CD4-positive, alpha-beta T cell treated with Interleukin-6 at 100 ng/mL for 8 hours (primary cell): ENCODE measurements at regions not wholly inside any gene's neighbourhood (a gene's known extent, or its start where the extent isn't known, plus 50 kb on each side); places are given as distances from the start of the nearest gene placed in this dataset.
"Not testable (repeated sequence)": the region's sequence is repeated elsewhere in the genome, so short reads cannot be mapped to it uniquely, and the experiment has no call there.

Source experiments
- DNase-seq: peaks from one replicate; pipeline ENCODE4 v3.0.0-alpha.2; 2020; ENCODE audit warnings: mixed read lengths, low spot score

DNA sequence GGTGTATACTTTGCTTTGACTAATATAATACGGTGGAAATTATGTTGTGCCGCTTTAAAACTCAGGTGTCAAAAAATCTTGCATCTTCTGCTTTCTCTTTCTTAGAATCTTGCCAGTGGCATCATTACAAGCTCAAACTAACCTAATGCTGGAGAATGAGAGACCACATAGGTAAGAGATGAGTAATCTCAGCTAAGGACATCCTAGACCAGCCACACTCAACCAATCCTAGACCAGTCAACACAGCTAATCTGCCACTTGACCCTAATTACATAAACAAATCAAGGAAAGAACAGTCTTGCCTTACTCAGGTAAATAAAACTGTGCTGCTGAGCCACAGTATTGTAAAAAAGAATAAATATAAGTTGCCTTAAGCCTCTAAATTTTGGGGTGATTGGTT lies 1323.9 kb upstream of the SPRY2 start:
- DNase-seq = no peak

DNA sequence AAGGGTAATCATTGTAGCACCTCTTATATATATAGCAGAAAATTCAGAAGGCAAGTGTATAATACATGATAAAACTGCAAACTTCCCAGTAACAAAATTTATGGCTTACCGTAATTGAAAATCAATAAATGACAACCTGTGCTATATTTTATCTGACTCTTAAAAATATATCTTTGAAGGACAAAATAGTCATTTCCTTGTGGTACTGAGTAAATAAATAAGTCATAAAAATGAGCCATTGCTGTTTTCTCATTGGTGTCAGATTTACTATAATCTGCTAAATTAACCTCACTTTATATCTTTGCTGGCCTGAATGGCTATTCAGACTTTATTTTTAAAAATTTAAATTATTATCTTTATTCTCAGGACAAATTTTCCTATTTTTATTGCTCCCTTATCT lies 1319.1 kb upstream of the SPRY2 start:
- DNase-seq = no peak

DNA sequence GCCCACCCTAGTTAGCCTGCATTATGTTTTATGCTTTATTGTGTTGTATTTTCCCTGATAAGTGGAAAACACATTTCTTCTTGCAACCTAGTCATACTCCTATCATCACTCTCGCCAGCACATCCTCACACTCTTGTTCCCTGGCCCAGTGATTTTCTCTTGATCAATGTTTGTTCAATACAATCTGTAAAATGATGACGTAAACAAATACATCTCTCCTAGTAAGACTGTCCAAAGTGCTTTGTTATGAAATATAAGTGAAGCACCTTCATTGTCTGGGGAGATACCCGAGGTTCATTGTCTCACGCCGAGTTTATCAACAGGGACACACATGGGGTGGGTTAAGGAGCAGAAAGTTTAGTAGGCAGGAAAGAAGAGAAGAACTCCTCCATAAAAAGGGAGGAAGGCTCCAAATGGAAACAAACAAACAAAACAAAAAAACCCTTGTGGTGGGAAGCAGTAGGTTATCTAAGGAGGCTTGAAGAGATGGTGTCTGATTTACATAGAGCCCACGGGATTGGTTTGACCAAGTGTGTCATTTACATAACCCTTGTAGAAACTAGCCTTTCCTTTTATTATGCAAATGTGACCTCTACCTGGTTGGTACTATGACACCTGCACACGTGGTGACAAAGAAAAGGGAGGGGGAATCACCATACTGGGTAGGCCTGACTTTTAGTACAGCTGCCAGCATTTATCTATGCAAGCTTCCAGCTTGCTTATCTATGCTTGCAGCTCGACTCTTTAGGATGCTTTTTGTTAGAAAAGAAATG lies 1317.9 kb upstream of the SPRY2 start:
- no peak for DNase-seq

DNA sequence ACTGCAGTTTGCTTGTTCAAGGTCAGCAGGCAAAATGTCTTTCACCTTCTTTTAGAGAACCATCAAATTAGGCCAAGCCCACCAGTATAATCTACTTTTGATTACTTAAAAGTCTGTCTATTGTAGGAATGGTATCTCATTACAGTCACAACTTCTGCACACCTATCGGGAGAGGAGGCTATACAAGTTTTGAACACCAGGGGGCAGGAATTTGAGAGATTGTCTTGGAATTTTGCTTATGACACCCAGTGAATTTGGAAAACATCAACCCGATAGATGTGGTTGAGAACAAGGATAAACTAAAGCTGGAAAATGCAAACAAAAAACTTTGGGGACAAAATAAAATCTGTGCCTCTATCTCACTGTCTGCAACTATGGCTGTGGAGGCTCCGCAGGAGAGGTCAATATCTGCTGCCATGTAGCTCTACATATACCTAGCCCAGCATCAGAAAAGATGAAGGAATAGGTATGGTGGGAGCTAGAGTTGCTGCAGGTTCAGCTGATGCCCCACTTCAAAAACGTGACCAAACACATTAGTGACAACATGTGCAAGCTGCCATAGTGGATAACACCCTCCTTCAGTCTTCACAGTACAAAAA lies 1299.2 kb upstream of the SPRY2 start:
- DNase-seq = no peak

DNA sequence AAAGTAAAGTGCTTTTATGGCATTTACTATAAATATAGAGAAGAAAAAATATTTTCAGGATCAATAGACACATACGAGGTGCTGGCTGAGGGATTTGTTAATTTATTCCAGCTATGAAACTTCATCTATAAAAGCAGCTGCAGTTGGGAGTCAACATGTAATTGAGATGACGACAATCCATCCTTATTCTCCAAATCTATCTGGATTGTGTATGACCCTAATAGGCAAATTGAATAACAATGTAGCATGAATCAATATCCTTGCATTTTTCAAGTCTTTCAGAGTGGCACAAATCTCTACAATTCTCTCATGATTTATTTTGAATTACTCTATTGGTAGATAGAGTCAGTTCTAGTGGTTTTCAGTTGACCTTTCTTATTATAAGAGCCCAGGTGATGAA lies 1296.5 kb upstream of the SPRY2 start:
- DNase-seq = no peak

DNA sequence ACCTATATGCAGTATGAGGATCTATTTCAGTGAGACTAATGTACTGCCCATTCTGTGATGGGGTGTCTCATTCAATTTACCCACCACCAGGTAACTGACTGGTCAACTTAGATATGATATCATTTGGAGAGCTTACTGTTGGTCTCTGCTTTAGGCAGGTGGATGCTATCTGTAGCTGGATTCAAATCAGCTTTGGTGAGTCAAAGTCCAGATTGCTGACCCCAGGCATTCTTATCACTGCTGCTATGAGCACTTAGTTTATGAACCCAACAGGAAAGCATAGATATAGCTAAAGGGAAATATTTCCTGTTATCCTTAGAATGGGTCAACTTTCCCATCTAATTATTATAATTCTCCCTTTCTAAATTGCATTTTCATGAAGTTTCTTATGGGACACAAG lies 1295.2 kb upstream of the SPRY2 start:
- no peak for DNase-seq

DNA sequence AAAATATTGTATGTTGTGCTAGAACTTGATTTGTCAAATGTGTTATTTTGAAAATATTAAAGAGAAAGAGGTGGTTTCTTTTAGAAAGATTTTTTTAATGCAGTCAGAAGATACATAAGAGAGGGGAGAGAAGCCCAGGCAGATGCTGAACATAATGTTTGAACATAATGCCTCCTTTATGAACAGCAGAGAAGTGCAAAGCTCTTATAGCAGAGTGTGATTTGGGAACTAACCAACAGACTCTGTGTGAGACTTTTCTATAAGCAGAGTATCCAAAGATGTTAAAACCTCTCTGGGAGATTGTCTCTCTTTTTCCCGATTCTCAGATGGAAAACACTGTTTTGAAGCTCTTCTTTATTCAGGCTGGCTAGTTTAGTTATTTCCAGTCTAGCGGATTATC lies 1274.1 kb upstream of the SPRY2 start:
- DNase-seq = no peak

DNA sequence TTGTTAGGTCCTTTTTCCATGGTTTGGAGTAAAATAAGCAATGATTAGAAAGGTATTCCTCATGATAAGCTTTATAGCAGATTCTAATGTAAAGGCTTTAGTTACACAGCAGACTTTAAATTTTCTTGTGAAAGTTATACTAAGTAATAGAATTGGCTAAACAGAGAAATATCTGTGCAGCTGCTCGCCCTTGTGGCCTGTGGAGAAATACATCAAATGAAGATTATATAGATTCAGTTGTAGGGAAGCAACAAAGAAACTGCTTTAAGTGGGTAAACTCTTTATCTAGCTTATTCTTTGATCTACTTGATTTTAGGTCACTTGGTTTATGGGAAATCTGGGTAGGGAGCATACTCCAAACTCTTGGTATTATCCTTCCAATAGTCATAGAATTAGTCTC lies 1269.7 kb upstream of the SPRY2 start:
- DNase-seq = no peak

DNA sequence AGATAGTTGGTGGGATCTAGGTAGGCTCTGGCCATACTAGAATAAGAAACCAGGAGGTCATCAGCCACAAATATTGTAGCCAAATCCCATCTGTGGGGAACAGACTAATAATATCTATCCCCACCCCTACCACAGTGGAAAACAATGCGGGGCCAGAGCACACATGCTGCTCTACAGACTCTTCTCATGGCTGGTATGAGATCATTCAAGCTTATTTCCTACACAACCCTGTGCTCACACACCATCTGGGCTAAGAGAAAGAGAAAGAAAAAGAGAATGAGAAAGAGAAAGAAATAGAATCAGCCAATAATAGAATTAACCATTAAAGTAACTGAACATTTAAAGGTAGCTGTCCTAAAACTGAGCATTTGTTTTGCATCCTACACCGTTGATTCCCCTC lies 1268.4 kb upstream of the SPRY2 start:
- DNase-seq = no peak

DNA sequence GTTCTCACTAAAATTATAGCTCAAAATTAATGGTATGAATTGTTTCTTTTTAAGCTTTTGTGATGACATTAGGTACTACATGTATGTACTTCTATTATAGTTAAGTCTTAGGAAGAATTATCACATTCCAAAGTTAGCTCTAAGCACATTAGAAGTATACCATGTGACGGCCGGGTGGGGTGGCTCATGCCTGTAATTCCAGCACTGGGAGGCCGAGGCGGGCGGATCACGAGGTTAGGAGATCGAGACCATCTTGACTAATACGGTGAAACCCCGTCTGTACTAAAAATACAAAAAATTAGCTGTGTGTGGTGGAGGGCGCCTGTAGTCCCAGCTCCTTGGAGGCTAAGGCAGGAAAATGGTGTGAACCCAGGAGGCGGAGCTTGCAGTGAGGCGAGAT lies 1265.1 kb upstream of the SPRY2 start:
- no peak for DNase-seq

DNA sequence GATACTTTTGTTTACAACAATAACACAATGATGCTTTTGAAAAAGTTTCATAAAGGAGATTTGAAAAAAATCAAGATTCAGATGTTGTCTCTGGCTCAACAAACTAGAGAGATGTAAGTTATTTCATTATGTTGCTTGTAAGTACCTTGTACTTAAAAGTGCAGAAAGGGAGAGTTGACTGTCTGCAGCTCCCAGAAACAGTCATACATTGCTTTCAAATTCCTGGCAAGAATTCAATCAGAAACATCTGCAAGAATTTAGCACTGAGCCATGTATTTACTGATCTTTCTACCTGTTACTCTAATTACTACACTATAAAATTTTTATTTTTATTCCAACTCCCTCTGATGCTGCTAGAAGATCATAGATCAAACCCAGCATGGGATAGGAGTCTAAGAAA lies 1261.3 kb upstream of the SPRY2 start:
- DNase-seq = no peak

DNA sequence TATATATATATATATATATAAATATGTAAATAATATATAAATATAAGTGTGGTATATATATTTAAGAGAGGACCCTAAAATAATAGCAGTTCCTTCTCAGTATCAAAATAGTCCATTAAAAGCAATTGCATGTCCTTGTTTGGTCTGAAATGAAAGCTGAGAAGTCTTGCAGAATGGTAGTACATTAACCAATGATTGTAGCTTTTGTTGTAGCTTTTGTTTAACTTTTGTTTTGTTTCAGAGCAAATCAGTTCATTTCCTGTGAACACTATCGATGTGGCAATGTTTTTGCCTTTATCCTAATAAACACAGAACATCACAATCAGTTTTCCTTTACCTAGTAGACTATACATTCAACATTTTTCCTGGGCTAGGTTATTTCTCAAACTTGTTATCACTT lies 1256.2 kb upstream of the SPRY2 start:
- DNase-seq = no peak

DNA sequence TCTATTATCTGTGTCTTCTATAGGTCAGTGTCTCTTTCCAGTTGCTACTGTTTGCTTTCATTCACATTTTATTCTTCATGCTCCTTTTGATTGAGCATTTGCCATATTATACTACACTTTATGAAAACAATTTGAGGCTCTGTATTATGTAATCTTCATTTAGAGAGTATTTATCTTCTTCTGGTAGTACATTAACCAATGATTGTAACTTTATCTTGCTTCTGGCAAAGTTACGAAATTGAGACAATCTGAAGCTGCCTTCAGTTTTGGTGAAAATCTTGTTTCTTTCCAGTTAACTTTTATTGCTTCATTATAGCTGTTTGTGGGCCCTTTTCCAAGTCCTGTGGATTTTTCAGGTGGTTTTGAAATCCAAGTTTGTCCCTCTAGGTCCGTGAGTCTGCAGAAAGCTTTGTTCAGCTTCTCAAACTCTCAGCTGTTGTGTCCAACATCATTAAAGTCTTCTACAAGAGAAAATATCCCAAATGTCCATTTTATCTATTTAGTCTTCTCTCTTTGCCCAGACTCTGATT lies 1255.4 kb upstream of the SPRY2 start:
- no peak for DNase-seq

DNA sequence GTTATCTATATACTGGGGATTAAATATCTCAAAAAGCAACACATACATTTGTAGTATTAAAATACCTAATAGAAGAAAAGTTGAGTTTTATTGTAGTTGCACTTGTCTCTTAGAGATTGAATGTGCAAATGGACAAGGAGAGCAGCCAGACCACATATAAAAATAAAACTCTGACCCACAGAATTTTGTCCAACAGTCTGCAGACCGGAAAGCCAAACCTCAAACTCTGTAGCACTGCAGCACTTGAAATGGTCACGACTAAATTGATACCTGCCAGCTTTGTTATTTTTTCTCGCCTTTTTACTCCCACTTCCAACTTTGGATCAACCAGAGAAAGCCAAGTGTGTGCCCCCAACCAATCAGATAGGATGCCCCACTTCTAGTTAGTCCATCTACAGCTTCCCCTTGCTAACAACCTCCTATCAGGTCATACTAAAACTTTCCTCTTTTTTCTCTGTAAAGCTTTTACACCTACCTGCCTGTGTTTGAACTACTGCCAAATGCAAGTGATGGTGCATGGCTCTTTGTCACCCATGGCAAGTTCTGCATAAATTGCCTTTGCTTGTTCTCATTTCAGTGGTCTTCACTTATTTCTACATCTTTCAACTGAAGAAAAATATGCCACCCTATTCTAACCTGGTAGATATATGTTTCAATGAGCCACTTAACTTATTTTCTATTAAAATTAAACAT lies 1250.7 kb upstream of the SPRY2 start:
- no peak for DNase-seq

DNA sequence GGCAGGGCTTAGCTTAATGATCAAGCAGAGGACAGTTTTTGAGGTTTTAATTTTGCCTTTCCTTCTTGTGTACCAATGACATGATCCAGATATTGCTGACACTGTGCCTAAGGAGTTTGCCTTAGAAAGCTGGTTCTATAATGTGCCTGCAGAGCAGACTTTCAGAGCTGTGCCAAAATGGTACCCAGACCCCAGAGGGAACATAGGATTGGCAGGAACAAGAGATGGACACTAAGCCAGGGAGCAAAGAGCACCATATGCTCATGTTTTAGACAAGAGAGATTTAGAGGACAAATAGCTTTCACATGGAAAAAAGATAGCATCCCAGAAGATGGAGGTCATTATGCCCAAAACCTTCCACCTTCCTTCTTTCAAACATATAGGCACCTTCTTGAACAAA lies 1241.5 kb upstream of the SPRY2 start:
- no peak for DNase-seq

DNA sequence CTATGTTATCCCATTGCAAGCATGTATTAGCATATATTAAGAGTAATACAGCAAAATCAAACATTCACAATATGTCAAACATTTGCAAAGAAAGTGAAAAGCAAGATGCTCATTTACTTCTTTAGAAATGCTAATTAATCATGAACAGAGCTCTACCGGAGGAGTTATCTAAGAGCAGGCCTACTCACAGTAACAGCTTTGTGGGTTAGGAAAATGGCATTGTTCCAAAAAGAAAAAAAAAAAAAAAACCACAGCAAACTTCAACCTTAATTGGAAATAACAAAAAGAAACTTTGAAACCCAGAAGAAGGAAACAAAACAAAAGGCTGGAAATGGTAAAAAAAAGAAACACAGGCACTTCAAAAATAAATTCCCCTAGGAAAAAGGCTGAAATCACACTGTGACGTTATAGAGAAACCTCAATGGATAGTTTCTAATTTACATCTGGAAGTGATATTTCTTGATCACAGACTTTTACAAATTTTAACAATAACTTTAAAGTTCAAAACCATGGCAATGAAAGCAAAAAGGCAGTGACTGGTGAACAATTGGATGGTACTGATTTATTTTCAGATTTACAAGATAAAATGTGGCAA lies 1236.8 kb upstream of the SPRY2 start:
- no peak for DNase-seq

DNA sequence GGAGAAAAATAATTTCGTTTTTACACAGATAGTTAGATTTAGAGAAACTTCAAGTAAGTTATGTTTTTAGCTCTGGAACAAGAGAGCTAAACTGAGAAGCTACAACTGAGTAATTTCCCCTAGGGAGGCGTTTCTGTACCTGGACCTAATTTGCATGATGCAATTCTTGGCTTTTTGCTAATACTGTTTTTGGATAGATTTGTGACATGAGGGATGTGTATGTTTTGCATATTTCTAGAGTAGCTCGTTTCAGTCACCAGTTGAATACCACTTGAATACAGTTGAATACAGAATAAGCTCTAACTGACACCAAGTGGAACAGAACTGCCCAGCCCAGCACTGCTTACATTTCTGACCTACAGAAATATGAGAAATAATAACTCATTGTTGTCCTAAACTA lies 1227.9 kb upstream of the SPRY2 start:
- no peak for DNase-seq

DNA sequence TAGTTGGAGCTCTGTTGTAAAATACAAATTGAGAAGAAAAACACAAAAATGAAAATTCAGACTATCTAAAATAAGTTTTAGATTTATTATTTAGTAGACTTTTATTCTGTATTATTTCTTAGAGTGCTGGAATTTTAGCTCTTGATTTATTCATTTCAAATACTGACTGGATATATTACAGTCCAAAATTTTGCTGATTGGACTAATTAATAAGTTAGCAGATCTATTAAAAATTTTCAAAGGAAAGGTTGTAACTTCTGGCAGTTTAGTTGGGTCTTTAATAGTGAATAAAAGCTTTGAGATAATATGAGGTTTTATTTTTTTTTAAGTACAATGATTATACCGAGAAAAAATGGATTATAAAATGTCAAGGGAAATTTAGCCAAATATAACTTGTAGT lies 1224.9 kb upstream of the SPRY2 start:
- DNase-seq = no peak

DNA sequence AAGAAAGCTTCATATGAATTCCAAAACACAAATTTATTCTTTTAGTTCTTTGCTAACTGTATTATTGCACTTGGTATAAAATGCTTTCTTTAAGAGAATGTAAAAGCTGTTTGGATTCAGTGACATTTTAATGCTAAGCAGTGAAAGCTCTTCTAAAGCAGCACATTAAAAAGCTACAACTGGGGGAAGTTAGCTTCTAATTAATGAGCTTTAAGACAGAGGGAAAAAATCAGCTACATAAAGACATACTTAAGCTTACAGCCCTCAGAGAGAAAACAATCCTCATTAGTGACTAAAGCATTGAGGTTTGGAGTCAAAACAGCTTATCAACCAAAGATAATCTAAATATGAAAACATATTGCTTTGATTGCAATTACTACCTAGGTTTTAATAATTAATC lies 1222.2 kb upstream of the SPRY2 start:
- DNase-seq = no peak

DNA sequence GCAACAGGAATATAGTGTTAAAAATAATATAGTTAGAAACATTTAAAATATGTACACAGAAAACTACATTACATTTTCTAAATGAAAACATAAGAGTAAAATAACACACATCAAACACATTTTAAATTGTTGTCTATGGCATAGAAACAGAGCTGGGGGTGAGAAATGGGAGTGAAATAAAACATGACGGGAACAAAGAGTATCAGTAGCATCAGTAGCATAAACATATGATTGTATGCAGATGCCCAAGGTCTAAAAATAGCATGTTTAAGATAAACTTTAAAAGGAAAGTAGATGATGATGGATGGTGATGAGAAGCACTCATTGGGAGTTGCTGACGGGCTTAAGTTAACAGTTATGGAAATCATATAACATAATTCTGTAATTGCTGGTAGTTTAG lies 1221.7 kb upstream of the SPRY2 start:
- DNase-seq = no peak

DNA sequence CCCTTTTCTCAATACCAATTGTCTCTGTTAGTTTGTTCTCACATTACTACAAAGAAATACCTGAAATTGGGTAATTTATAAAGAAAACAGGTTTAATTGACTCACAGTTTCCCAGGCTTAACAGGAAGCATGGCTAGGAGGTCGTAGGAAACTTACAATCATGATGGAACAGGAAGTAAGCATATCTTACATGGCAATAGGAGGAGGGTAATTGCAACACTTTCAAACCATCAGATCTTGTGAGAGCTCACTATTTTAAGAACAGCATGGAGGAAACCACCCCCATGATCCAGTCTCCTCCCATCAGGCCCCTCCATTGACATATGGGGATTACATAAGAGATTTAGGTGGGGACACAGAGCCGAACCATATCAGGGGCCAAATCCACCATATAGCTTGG lies 1210.1 kb upstream of the SPRY2 start:
- DNase-seq = no peak

DNA sequence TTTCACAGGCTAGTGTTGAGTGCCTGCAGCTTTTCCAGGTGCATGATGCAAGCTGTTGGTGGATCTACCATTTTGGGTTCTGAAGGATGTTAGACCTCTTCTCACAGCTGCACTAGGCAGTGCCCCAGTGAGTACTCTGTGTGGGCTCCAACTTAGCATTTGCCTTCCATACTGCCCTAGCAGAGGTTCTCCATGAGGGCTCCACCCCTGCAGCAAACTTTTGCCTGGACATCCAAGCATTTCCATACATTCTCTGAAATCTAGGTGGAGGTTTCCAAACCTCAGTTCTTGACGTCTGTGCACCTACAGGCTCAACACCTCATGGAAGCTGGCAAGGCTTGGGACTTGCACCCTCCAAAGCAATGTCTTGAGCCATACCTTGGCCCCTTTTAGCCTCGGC lies 1205.4 kb upstream of the SPRY2 start:
- not testable (repeated sequence) for DNase-seq

DNA sequence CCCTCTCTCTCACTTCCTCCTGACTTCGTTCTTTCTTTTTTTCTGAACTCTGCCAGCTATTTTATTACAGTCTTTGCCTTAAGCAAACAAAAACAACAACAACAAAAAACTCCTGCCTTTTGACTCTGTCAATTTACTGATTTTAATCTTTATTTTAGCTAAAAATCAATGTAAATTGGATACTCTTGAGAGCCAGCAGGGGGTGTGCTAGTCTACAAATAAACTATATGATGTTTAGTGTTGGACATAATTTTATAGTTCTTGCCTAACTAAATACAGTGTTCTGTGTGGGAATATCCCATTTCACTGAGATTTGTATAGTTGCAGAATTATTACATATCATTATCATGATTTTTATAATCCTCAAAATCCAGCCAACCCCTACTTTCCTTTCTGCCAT lies 1199.9 kb upstream of the SPRY2 start:
- no peak for DNase-seq
